Neutrophil (primary cell): ENCODE measurements at regions not wholly inside any gene's neighbourhood (a gene's known extent, or its start where the extent isn't known, plus 50 kb on each side); places are given as distances from the start of the nearest gene placed in this dataset.

Experiments
- H3K27ac ChIP-seq: fragments of 200-600 bp; sonication (generic); 2 replicates; pipeline ENCODE4 v1.5.1; 2016; ENCODE audit warnings: mild to moderate bottlenecking, moderate library complexity
- H3K27me3 ChIP-seq: fragments of 200-600 bp; sonication (generic); 2 replicates; pipeline ENCODE4 v1.6.0; 2016; ENCODE audit warnings: mild to moderate bottlenecking
- H3K36me3 ChIP-seq: fragments of 200-600 bp; sonication (generic); 2 replicates; pipeline ENCODE4 v1.5.1; 2017
- H3K4me1 ChIP-seq, 2 experiments: fragments of 200-600 bp in 1 of 2; sonication (generic) in 1 of 2; 1 replicate in 1 of 2; 2 replicates in 1 of 2; pipeline versions ENCODE4 v1.5.1 to v1.6.1; 2013 to 2016; ENCODE audit warnings: low read depth in 1 of 2, low read length in 1 of 2, mild to moderate bottlenecking in 1 of 2, moderate library complexity in 1 of 2; ENCODE audit not compliant: control insufficient read depth in 1 of 2, insufficient read depth in 1 of 2
- H3K4me3 ChIP-seq, 2 experiments: fragments of 200-600 bp in 1 of 2; sonication (generic) in 1 of 2; 1 replicate in 1 of 2; 2 replicates in 1 of 2; pipeline ENCODE4 v1.5.1; 2013 to 2016; ENCODE audit warnings: low read depth in 1 of 2, low read length in 1 of 2, mild to moderate bottlenecking in 1 of 2, moderate library complexity in 1 of 2
- H3K9me3 ChIP-seq: fragments of 200-600 bp; sonication (generic); 2 replicates; pipeline ENCODE4 v1.5.1; 2016
- CTCF ChIP-seq: fragments of 200-600 bp; sonication (generic); IDR thresholded peaks from 2 replicates; pipeline ENCODE4 v1.5.1; 2016; ENCODE audit warnings: antibody characterized with exemption

DNA sequence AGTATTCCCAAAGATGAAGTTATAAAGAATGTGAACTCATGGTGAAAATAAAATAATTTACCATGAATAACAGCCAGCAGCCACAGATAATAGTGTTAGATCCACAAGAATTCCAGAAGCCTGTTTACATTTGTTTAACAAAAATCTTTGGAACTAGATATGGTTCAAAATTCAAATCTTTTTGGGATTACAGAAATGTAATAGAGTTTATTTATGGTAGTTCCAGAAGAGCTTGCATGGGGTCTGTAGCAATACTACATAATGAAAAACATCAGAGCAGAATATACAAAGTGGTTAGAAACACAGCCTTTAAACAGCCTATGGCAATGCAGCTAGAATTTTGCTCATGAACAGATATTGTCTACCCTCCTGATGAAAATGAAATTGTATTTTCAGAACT is 179.1 kb downstream of the RDH14 start:
- TF ChIP-seq CTCF = no peak
- peaks cover 10% of the 10 kb centered on the region for H3K27me3 ChIP-seq
- no peaks in the 10 kb centered on the region for H3K4me1 ChIP-seq

DNA sequence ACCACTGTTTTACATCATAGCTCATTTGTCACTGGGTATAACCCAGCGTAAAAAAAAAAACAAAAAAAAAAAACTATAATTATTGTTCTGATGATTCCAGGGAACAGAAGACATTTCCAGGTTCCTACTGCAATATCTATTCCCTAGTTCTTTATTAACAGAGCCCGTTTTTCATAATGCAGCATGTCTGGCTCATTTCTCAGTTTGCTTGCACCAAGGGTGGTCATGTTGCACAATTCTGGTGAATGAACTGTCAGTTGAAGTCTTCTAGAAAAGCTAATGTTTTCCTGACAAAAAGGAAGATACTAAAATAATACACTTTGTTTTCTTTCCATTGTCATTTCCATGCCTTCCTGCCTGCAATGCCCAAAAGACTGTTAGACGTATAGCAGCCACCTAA is 180.1 kb downstream of the RDH14 start:
- Histone ChIP-seq H3K4me3 (no peak overlapping the region), H3K9me3 (no peaks in the 10 kb centered on the region), H3K4me1 (no peaks in the 10 kb centered on the region), H3K36me3 (no peaks in the 10 kb centered on the region), H3K27ac (no peak overlapping the region), H3K27me3 (peaks cover 10% of the 10 kb centered on the region)
- no peak for TF ChIP-seq CTCF

More for the DNA sequence above, 179.1 kb downstream of the RDH14 start:
- Histone ChIP-seq H3K9me3 (no peaks in the 10 kb centered on the region), H3K4me3 (no peak overlapping the region), H3K27ac (no peak overlapping the region), H3K36me3 (no peaks in the 10 kb centered on the region)

- Histone ChIP-seq H3K4me3 (no peak overlapping the region), H3K9me3 (no peaks in the 10 kb centered on the region)
Measured at GRCh38 chr2:18379870-18380269, 180.6 kb downstream of the RDH14 start.

DNA sequence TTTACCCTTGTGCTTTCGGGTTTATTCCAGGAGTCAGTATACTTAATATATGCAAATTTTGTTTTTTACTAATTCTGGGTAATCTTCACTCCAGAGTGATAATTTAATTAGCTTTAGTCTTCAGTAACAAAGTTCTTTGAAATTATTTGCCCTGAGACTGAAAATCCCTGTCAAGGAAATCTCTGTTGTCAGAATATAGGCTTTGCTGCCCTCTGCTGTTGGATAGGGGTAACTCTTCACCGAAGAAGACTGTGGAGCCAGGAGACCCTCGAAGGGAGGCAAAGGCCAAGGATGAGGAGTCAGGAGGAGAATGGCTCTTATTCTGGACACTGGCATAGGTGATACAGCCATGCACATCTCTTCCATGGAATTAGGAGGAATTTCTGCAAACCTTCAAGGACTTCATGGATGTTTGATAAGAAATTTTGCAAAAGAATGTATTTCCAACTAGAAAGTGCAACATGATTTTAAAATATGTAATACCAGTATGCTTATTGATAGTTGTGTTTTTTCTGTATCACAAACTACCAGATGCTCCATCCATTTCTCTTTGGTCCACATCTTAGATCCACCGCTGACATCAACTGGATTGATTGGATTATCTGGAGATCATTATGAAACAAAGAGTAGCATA is 182.3 kb downstream of the RDH14 start:
- H3K36me3 ChIP-seq = no peaks in the 10 kb centered on the region
- H3K9me3 ChIP-seq = no peaks in the 10 kb centered on the region
- H3K27ac ChIP-seq = no peak overlapping the region
- H3K27me3 ChIP-seq = peaks cover 10% of the 10 kb centered on the region
- no peak for TF ChIP-seq CTCF
- H3K4me3 ChIP-seq = no peak overlapping the region
- H3K4me1 ChIP-seq = no peaks in the 10 kb centered on the region

More at GRCh38 chr2:18379870-18380269, 180.6 kb downstream of the RDH14 start:
- no peaks in the 10 kb centered on the region for H3K36me3 ChIP-seq
- peaks cover 10% of the 10 kb centered on the region for H3K27me3 ChIP-seq
- H3K27ac ChIP-seq = no peak overlapping the region
- no peaks in the 10 kb centered on the region for H3K4me1 ChIP-seq
- TF ChIP-seq CTCF = no peak

- TF ChIP-seq CTCF = no peak
- no peaks in the 10 kb centered on the region for H3K4me1 ChIP-seq
- no peak overlapping the region for H3K4me3 ChIP-seq
Measured at GRCh38 chr2:18376936-18377335, 183.5 kb downstream of the RDH14 start.

DNA sequence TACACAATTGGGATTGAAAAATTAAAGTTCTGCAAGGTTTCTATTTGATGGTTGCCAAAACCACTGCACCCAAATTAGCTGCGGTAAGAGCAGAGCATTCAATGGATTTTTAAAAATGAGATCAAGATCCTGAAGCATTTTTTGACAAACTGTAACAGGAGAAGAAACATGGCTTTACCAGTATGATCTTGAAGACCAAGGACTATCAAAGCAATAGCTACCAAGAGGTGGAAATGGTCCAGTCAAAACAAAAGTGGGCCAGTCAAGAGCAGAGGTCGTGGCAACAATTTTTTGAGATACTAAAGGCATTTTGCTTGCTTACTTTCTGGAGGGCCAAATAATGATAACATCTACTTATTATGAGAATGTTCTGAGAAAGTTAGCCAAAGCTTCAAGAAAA is 186.8 kb downstream of the RDH14 start:
- no peaks in the 10 kb centered on the region for H3K4me1 ChIP-seq
- H3K36me3 ChIP-seq = no peaks in the 10 kb centered on the region
- TF ChIP-seq CTCF = no peak
- H3K27ac ChIP-seq = no peak overlapping the region
- H3K9me3 ChIP-seq = no peaks in the 10 kb centered on the region
- no peak overlapping the region for H3K4me3 ChIP-seq
- H3K27me3 ChIP-seq = no peaks in the 10 kb centered on the region

More at GRCh38 chr2:18376936-18377335, 183.5 kb downstream of the RDH14 start:
- Histone ChIP-seq H3K36me3 (no peaks in the 10 kb centered on the region), H3K27me3 (peaks cover under 1% of the 10 kb centered on the region), H3K9me3 (no peaks in the 10 kb centered on the region), H3K27ac (no peak overlapping the region)
